Posterior cingulate gyrus (tissue), 11 donors: ENCODE measurements at regions not wholly inside any gene's neighbourhood (a gene's known extent, or its start where the extent isn't known, plus 50 kb on each side); places are given as distances from the start of the nearest gene placed in this dataset.

Experiments
- DNase-seq, 10 donors: peaks; one replicate each; pipeline versions ENCODE4 v3.0.0 to v3.0.0-alpha.2; 2020 to 2021; ENCODE audit warnings: mixed read lengths in 3 of 10
- intact Hi-C: fragments of 100-400 bp; cut with DNase I; formaldehyde crosslinking; loops from one replicate; pipeline ENCODE4 v1.15.1; 2023

GRCh38 chr7:130921391-130922180 lies 187.6 kb upstream of the KLF14 start:
- intact Hi-C loops = no loop called here
- DNase-seq = peak; percentile 55 to 93 (median 62)

GRCh38 chr7:130922206-130923112 lies 188.5 kb upstream of the KLF14 start:
- DNase-seq = no peak

GRCh38 chr7:130923365-130923764 lies 189.4 kb upstream of the KLF14 start:
- DNase-seq = no peak
- intact Hi-C loops = no loop called here

More at GRCh38 chr7:130922206-130923112, 188.5 kb upstream of the KLF14 start:
- intact Hi-C loops = no loop called here

- intact Hi-C loops = no loop called here
- no peak for DNase-seq
Observed at GRCh38 chr7:130923930-130924329, 189.9 kb upstream of the KLF14 start.

GRCh38 chr7:130925136-130925794 lies 191.3 kb upstream of the KLF14 start:
- intact Hi-C loops = no loop called here

GRCh38 chr7:130926001-130926691 lies 192.1 kb upstream of the KLF14 start:
- no peak for DNase-seq
- intact Hi-C loops = no loop called here

More at GRCh38 chr7:130925136-130925794, 191.3 kb upstream of the KLF14 start:
- no peak for DNase-seq

GRCh38 chr7:130927062-130927461 lies 193.1 kb upstream of the KLF14 start:
- no peak for DNase-seq
- intact Hi-C loops = no loop called here

- intact Hi-C loops = no loop called here
- DNase-seq = no peak
Observed at GRCh38 chr7:130927564-130927963, 193.6 kb upstream of the KLF14 start.

GRCh38 chr7:130929896-130930659 lies 196.1 kb upstream of the KLF14 start:
- no peak for DNase-seq

GRCh38 chr7:130930681-130931080 lies 196.7 kb upstream of the KLF14 start:
- intact Hi-C loops = no loop called here
- no peak for DNase-seq

More at GRCh38 chr7:130929896-130930659, 196.1 kb upstream of the KLF14 start:
- intact Hi-C loops = no loop called here

- intact Hi-C loops = no loop called here
- DNase-seq = no peak
Observed at GRCh38 chr7:130931423-130931822, 197.4 kb upstream of the KLF14 start.

GRCh38 chr7:130932088-130932487 lies 198.1 kb upstream of the KLF14 start:
- no peak for DNase-seq
- intact Hi-C loops = no loop called here

- intact Hi-C loops = no loop called here
- no peak for DNase-seq
Observed at GRCh38 chr7:130932667-130933432, 198.8 kb upstream of the KLF14 start.

GRCh38 chr7:130933919-130934318 lies 199.9 kb upstream of the KLF14 start:
- no peak for DNase-seq
- intact Hi-C loops = no loop called here

GRCh38 chr7:130935564-130936157 lies 201.7 kb upstream of the KLF14 start:
- DNase-seq = no peak
- intact Hi-C loops = no loop called here

GRCh38 chr7:130936202-130936931 lies 202.4 kb upstream of the KLF14 start:
- no peak for DNase-seq
- intact Hi-C loops = no loop called here

- intact Hi-C loops = no loop called here
- DNase-seq = no peak
Observed at GRCh38 chr7:130937016-130937415, 203.0 kb upstream of the KLF14 start.

- DNase-seq = no peak
- intact Hi-C loops = no loop called here
Observed at GRCh38 chr7:130937830-130938229, 203.8 kb upstream of the KLF14 start.
